Activated T-helper 1 cell treated with Interleukin-2 at 50 U/mL for 16 hours (primary cell): ENCODE measurements at regions not wholly inside any gene's neighbourhood (a gene's known extent, or its start where the extent isn't known, plus 50 kb on each side); places are given as distances from the start of the nearest gene placed in this dataset.

Source experiments
- DNase-seq: peaks from one replicate; pipeline ENCODE4 v3.0.0-alpha.2; 2020; ENCODE audit warnings: low read depth

DNA sequence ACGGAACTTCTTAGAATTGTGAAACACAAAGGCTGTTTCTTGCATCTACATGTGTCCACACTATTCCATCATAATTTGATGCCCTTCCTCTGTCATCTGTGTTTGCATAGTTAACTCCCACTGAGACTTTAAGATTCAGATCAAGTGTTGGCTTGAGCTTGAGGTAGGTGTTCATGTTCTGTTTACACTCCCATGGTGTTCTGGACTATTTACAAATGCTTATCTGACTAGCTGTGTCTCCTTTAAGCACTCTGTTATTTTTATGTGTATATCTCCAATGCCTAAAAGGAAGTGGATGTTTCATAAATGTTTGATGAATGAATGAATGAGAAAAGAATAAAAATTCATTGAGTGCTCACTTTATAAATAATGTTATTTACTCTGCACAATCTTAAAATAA, 622.7 kb downstream of the RAB28 start:
- no peak for DNase-seq

DNA sequence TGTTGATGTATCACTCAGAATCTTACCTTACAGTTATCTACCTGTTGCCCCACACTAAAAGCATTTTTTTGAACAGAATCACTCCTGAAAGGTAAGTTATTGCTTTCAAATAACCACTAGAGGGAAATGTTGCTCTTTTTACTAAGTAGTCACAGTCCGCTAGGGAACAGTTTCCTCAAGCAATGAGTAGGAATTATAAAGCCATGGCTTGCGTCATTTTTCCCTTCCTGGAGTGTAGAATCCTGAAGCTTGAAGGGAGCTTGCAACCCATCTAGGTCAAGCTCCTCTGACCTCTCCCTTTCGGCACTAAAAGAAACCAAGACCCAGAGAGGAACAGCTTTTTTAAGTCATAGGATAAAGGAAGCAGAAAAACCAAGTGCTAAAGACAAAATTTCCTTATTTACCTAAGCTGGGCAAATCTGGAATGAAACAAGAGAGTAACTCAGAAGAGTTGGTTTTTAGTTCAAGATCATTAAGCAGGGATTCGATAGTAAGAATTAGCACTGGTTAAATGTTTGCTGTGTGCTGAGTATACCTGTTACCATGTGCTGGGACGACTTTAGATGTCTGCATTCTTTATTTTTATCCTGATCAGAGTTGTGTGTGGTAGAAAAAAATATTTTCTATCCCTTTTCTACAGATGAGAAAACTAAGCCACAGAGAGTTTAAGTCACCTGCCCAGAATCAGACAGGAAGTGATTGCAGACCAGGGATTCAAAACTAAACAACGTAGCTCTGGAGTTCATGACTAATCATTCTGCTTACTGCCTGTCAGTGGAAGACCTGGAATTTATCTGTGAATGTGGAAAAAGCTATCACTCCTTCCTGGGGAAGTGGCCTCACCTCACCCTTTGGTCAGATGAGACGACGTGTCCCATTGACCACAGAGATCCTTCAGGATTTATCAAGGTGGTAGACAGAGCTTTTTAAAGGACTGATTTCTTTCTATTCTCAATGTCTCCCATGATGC, 631.5 kb downstream of the RAB28 start:
- DNase-seq, result no peak

DNA sequence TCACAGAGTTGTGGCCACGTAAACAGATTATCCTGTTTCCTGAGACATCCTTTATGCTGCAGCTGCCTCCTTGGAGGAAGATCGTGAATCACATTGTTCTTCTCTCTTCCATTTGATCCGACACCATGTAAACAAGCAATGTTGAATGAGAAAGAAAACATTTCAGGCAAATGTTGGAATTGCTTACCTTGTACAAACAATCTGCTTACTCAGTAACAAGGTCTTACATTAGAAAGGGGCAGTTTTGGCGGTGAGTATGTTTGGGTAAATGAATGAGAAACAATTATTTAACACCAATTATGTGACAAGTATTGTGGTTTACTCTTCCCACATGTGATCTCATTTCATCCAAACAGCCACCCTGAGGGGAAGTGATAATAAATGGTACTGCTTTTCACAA, 637.8 kb downstream of the RAB28 start:
- no peak for DNase-seq

DNA sequence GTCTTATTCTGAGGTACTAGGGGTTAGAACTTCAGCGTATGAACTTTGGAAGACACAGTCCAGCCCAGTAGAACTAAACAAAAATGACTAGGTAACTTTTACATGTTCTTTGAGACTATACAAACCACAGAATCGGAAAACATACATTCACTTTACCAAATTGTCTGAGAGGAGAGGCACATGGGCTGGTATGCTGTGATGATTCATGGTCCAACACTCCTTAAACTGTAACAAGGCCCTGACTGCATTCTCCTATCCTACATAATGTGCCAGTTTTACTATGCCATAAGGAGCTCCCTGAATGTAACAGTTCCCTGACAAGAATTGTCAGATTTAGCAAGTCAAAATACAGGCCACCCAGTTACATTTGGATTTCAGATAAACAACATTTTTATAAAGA, 640.0 kb downstream of the RAB28 start:
- DNase-seq, result no peak

DNA sequence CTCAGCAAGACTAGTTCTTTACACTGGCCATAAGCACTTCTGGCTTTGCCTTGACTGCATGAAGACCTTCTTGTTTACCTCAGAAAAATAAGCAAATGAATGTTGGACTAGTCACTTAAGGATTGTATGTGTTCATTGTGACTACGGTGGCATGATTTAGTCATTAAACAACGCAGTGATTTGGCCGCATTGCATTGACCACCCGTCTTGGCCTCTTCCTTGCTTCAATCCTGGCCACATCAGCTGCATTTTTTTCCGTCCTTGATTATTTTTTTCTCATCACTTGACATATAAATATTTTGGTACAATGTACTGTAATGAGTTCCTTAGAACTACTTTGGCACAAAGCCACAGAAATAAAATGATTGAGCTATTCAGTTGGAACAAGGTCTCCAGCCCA, 656.2 kb downstream of the RAB28 start:
- no peak for DNase-seq

DNA sequence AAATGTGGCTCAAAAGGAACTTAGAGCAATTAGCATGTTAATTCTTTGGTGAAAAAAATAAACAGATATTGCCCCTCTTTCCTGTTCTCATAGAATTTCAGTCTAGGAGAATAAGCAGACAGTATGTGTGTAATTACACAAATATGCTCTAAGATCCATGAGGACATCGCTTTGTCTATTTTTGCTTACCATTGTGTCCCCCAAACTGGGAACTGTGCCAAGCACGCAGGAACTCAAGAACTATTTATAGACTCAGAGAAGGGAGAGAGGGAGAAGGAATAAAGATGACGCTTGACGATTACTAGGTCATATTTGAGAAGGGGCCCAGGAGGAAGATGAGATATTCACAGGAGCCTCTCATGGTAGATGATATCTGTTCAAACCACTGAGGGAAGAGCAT, 692.6 kb downstream of the RAB28 start:
- DNase-seq, result no peak

DNA sequence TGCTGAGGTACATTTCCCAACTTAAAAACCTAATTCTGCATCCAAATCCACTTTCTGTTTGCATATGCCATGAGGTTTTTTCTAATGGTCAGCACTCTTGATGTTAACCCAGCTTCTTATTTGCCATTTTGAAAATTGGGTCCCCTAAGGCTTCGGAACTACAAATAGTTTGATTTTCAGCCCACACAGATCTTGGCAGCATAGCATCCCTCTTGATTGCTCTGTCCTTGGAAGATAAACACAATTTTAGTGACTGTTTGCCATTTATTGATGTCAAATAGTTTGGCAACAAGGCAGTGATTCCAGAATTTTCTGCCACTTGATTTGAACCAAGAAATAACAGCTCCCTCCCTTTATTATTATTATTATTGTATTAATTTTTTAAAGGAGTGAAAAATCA, 696.9 kb downstream of the RAB28 start:
- no peak for DNase-seq

DNA sequence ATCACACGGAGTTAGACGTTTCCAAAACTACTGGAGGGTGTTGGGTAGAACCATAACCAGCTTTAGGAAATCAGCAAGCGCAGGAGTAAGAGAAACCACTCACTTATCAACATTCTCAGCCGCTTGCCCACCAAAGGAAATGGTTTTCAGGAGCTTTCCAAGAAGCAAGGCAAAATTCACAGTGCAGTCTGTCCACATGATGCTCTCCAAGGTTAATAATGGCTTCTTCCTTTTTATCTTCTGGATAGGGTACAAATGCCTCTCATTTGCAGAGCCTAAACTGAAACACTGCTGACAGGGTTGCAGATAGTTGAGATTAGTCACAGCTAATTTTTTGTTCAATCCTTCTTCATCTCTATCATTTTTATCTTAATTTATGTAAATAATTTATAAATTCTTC, 705.4 kb downstream of the RAB28 start:
- DNase-seq, result no peak

DNA sequence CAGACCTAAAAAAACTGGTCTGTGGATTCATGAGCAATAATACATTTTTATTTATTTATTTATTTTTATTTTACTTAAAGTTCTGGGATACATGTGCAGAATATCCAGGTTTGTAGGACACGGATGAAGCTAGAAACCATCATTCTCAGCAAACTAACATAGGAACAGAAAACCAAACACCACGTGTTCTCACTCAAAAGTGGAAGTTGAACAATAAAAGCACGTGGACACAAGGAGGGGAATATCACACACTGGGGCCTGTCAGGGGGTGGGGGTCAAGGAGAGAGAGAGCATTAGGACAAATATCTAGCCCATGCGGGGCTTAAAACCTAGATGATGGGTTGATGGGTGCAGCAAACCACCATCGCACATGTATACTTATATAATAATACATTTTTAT, 705.9 kb downstream of the RAB28 start:
- DNase-seq, result no peak

DNA sequence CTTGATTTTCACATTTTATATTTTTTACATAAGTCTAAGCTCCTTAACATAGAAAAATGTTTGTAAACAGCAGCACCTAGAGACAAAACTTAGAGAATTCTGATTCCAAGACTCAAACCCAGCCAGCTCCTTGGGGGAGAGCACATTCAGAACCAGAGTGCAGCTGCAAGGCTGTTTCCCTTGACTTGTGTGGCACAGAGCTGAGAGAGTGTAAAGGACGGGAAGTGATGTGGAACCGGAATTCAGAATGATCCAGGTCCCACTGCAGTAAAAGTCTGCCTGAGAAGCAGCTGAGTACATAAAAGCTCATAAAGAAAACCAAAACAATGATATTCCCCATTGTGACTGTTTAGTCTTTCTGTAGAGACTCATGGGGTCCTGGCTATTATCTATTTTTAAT, 713.8 kb downstream of the RAB28 start:
- no peak for DNase-seq

DNA sequence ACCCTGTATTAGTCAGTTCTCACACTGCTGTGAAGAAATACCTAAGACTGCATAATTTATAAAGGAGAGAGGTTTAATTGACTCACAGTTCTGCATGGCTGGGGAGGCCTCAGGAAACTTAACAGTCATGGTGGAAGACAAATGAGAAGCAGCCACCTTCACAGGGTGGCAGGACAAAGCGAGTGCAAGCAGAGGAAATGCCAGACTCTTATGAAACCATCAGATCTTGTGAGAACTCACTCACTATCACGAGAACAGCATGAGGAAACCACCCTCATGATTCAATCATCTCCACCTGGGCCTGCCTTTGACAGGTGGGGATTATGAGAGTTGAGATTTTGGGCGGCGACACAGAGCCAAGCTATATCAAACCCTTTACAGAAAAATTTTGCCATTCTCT, 722.4 kb downstream of the RAB28 start:
- DNase-seq, result no peak

DNA sequence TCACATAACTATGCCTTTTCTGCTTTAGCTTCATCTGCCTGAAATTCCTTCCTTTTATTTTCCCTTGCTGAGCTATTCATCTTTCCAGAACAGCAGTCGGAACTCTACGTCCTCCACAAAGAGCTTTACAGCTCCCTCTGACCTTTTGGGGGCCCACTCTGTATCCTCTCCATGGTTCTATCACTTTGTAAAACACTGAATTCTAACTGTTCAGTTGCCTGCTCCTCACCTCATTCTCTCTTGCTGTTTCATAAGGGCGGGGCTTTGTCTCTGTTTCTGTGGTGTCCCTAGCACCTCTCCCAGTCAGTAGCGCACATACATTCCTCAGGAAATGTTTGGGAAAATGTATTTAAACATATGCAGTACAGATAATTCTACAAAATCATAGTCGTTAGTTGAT, 737.0 kb downstream of the RAB28 start:
- DNase-seq, result no peak

DNA sequence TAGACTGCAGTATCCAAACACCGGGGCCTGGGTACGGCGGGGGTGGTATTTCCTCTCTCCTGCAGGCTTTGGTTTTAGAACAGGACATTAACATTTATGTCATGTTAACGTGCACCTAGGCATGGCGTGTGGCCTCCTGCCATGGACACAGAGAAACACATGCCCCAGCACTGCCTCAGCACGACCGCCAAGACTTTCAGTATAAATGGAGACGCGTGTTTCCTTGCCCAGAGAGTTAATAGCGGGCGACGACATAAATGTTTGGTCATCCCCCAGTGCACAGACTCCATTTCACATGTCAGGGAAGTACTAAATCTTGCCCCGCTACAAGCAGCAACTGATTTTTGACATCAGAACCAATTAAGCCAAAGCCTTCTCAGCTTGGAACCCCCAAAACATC, 737.9 kb downstream of the RAB28 start:
- no peak for DNase-seq

DNA sequence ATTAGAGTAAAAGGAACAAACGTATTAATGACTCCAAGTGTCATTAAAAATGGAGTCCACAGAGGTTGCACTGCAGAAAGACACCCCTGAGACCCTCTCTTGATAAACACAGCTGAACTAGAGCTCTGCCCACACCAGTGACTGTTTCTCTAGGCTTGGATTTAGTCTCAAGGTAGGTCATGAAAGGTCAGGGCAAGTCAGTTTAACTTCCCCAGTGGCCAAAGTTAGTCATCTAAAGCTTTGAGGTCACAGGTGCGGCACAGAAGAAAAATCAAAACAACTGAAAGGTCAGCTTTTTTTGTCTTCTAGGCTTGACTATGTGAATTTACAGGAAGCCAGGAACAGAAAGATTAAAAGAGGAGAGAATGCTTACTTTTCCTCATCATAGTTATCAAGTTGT, 749.6 kb downstream of the RAB28 start:
- no peak for DNase-seq

DNA sequence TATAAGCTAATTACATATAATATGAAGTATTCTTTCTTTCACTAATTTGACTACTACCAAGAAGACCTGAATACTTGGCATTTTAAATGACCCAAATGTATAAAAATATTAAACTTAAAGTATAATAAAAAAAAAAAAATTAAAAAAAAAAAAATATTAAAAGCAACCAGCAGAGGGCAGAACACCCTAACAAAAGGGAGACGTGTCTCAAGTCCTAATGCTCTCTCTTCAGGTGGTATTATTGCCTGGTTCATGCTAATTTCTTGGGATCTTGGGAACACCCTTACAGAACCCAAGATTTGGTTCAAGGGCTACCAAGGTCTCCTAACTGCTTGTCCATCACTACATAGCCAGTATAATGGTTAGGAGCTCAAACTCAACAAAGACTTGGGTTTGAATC, 754.8 kb downstream of the RAB28 start:
- no peak for DNase-seq

DNA sequence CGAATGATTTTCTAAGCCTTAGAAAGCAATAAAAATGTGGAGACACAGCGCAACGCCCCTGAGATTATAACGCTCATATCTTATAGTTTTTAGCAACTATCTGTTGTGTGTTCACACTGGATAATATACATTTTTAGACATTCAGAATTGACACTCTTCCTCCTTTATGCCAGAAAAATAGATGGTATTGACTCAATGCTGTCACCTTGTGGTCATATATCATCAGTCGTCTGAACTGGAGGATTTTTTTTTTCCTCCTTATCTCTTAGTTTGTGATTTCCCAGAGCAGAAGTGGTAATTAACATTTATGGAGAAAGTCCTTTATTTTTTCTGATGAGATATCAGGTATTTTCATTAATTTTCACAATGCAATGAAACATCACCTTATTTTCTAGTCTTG, 759.6 kb downstream of the RAB28 start:
- no peak for DNase-seq

DNA sequence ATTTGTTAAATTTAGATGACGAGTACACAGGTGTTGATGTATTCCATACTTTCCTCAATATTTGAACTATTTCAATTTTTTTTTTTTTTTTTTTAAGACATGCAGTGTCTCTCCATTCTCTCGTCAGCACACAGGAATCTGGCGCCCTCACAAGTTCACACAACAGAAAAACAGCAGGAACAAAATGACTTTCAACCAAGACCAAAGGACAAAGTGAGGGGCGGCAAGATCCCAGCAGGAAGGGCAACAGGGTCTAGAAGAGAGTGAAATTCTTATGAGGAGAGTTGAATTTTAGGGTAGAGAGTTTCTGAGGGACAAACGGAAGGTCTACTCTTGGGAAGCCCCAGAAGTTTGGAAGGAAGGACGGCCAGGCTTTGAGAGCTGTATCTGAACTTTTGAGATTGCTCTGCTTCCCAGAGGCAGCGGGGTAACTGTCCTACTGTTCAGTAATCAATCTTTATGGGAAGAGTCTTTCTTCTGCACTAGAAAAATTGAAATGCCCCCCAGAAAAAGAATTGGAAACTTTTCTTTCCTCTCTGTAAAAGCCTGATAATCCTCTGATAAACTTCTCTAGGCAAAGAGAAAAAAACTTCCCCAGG, 760.2 kb downstream of the RAB28 start:
- no peak for DNase-seq

DNA sequence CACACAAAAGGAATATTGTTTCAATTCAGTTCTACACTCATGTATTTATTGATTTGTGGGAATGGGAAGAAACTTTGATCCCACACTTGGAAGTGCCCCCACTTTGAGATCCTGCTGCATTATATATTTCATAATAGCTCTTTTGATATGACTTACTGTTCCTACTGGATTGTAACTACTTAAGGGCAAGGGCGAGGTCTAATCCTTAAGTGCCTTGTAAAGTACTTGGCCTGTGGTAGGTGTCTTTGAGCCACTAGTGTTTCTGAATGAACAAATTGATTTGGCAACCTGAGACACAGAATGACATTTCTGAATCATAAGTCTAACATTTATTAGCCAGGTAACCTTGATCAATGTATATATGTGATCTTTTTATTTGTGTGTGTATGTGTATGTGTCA, 767.2 kb downstream of the RAB28 start:
- no peak for DNase-seq

DNA sequence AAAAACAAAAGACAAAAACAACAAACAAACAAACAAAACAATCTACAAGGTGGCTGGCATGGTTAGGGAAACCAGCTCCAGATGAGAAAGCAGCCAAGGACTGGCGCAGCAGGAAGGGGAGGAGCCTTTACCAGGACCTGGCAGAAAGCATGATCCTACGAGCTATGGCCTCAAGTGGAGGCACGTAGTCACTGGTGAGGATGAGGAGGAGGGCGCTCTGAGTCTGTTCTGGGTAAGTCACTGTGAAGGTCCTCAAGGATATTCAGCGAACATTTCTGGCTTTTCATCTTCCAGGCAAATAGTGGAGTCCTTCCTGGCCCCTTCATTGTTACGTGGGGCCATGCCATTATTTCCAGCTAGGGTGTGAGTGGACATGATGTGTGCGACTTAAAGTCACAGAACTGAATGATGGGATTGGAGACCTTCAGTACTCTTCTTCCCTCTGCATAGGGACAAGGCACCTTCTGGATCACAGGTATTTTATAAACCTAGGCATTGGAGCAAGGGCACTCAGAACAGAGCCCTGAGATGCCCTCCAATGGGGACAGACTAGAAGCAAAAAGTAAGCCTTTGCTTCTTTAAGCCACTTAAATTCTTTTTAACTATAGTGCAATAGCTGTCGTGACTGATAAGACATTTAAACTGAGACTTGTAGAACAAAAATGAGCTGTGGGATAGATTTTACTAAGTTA, 771.3 kb downstream of the RAB28 start:
- DNase-seq, result no peak

DNA sequence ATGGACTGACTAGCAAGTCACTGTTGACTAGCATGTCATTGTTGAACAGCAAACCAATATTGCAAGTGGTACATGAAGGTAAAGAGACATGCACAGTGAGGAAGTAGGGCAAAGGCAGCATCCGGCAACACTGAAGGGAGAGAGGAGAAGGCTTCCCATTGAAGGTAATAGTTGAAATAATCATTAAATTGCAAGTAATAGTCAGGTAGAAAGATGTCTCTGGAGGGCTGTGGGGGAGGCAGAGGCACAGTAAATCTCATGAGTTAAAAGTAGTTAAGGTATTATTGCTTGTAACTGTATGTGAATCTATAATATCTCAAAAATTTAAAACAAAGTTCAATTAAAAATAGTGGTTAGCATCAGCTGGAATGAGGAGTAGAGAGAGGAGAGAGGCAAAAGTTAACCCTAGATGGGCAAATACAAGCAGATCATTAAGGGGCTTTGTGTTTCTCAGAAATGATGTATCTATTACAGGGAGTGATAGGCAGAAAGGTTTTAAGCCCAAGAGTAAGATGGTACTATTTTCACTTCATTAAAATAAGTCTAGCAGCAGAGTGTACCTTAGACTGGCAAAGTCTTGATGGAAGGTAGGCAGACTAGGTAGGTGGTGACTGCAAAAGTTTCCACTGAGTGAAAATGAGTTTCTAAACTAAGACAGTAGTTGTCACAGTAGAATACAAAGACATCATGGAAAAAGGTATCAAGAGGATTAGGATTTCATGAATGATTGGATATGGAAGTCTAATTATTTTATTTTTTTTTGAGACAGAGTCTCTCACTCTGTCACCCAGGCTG, 776.6 kb downstream of the RAB28 start:
- DNase-seq, result no peak

DNA sequence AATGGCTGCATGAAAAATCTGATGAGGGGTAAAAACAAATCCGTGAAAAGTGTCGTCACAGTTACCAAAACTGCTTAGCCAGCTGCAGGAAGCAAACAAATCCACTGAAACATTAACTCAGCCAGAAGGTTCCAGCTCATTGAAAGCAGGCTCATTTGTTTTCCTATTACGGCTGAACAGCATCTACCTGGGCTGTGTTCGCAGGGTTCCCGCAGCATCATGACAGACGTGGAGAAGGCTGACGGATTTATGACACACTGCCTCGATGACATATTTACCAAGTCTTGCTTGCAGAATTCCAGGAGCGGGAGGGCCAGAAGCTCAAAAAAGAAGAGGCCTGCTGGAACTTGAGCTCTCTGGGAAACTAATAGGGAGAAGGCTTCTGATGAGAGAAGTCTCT, 781.1 kb downstream of the RAB28 start:
- no peak for DNase-seq

DNA sequence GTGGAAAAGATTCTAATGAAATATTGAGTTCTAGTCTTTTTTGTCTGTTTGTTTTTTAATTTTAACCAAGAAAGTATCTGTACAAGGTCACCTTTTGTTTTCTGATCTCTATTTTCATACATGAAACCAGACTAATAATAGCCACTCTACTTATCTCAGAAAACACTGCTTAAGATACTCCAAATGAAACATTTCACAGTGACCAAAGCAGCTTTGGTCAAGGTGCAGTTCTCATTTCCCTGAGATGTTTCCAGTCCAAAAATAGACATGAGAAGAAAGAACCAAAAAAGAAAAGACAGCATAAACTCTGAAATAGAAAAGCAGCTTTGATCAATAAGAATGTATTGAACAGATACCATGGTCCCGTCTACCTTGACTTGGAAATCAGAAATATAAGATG, 782.8 kb downstream of the RAB28 start:
- DNase-seq, result no peak
